T follicular helper cell (primary cell): ENCODE measurements at regions not wholly inside any gene's neighbourhood (a gene's known extent, or its start where the extent isn't known, plus 50 kb on each side); places are given as distances from the start of the nearest gene placed in this dataset.
"Not testable (repeated sequence)": the region's sequence is repeated elsewhere in the genome, so short reads cannot be mapped to it uniquely, and the experiment has no call there.

Source experiments
- DNase-seq: peaks from one replicate; pipeline ENCODE4 v3.0.0-alpha.2; 2020; ENCODE audit warnings: low read depth

GRCh38 chr3:124363476-124363875 is 366.8 kb upstream of the UMPS start:
- no peak for DNase-seq

- DNase-seq, result no peak
These were observed 365.8 kb upstream of the UMPS start for GRCh38 chr3:124364317-124365020.

GRCh38 chr3:124366655-124367054 is 363.6 kb upstream of the UMPS start:
- not testable (repeated sequence) for DNase-seq

GRCh38 chr3:124372775-124373174 is 357.5 kb upstream of the UMPS start:
- no peak for DNase-seq

GRCh38 chr3:124373524-124373923 is 356.7 kb upstream of the UMPS start:
- no peak for DNase-seq

- DNase-seq, result no peak
These were observed 355.7 kb upstream of the UMPS start for GRCh38 chr3:124374583-124374982.

- no peak for DNase-seq
These were observed 348.5 kb upstream of the UMPS start for GRCh38 chr3:124381575-124382333.

GRCh38 chr3:124383051-124383450 is 347.2 kb upstream of the UMPS start:
- no peak for DNase-seq

GRCh38 chr3:124383846-124384466 is 346.3 kb upstream of the UMPS start:
- DNase-seq, result no peak

- DNase-seq, result no peak
These were observed 345.7 kb upstream of the UMPS start for GRCh38 chr3:124384527-124384926.

- no peak for DNase-seq
These were observed 344.3 kb upstream of the UMPS start for GRCh38 chr3:124385996-124386395.

- no peak for DNase-seq
These were observed 343.2 kb upstream of the UMPS start for GRCh38 chr3:124386996-124387595.

GRCh38 chr3:124391774-124392173 is 338.5 kb upstream of the UMPS start:
- DNase-seq, result no peak

- no peak for DNase-seq
These were observed 336.9 kb upstream of the UMPS start for GRCh38 chr3:124393340-124393739.

- DNase-seq, result no peak
These were observed 335.1 kb upstream of the UMPS start for GRCh38 chr3:124395162-124395561.

GRCh38 chr3:124395584-124396338 is 334.5 kb upstream of the UMPS start:
- DNase-seq, result no peak

GRCh38 chr3:124396339-124396950 is 333.8 kb upstream of the UMPS start:
- DNase-seq, result no peak

- DNase-seq, result no peak
These were observed 333.2 kb upstream of the UMPS start for GRCh38 chr3:124397088-124397487.

- no peak for DNase-seq
These were observed 331.7 kb upstream of the UMPS start for GRCh38 chr3:124398594-124398993.

- DNase-seq, result no peak
These were observed 328.4 kb upstream of the UMPS start for GRCh38 chr3:124401843-124402242.

- DNase-seq, result no peak
These were observed 327.5 kb upstream of the UMPS start for GRCh38 chr3:124402791-124403190.
